ENCODE measurements at regions not wholly inside any gene's neighbourhood (a gene's known extent, or its start where the extent isn't known, plus 50 kb on each side); places are given as distances from the start of the nearest gene placed in this dataset.

DNA sequence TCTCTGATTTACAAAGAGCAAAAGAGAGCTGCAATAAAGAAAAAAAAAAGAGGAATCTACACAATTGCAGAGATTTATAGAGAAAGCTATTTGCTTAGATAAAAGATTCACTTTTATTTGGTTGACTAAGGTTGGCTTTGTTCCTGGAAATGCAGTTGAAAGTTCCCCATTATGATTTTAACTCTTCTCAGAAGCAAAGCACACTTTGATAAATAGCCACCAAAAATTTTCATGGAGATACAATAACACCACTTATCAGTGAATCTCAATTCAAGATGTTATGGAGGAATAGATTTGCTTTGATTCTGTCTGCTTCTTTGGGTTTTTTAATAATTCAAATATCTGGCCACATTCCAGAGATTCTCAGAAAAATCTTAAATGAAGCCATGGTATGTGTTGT is 88.5 kb upstream of the ANO3 start:
- Histone ChIP-seq H4K20me1 (ENCODE audit: insufficient read depth, low read length) (no peaks in the 10 kb centered on the region), H3K4me1 (ENCODE audit: insufficient read depth, low read length, poor library complexity, severe bottlenecking) (no peaks in the 10 kb centered on the region), H3K36me3 (ENCODE audit: insufficient read depth, low read length) (no peaks in the 10 kb centered on the region), H3K27ac (ENCODE audit: low read depth, low read length, poor library complexity, severe bottlenecking) (no peak overlapping the region), H3K4me2 (ENCODE audit: low read length) (no peak overlapping the region), H2AFZ (ENCODE audit: low read length) (no peak overlapping the region), H3K9me3 (ENCODE audit: low read length) (no peaks in the 10 kb centered on the region), H3K4me3 (ENCODE audit: low read depth, low read length, poor library complexity, severe bottlenecking) (no peak overlapping the region), H3K79me2 (ENCODE audit: insufficient read depth, low read depth, low read length) (no peaks in the 10 kb centered on the region), H3K9me2 (ENCODE audit: insufficient read depth, low read length) (no peaks in the 10 kb centered on the region)
- no TSS peak for BruUV-seq (replicated peaks)
- TF ChIP-seq CTCF (conservative IDR thresholded peaks at IDR 0.05; ENCODE audit: low read length) (no peak), EZH2phosphoT487 (IDR thresholded peaks at IDR 0.05; ENCODE audit: borderline replicate concordance, low read depth, low read length) (no peak)
- DNase-seq (ENCODE audit: low spot score): no peak
- CTCF ChIA-PET (ENCODE audit: unreplicated experiment): no interaction called here
- POLR2A ChIA-PET: interaction anchor here (0.6 to 1.2 kb wide), 9 partner anchors 13 to 1655 kb away, joined by 3 to 4 read pairs (median 3); no protein-coding TSS in a partner anchor
- intact Hi-C loops (cut with micrococcal nuclease; ENCODE audit: unreplicated experiment): no loop called here

DNA sequence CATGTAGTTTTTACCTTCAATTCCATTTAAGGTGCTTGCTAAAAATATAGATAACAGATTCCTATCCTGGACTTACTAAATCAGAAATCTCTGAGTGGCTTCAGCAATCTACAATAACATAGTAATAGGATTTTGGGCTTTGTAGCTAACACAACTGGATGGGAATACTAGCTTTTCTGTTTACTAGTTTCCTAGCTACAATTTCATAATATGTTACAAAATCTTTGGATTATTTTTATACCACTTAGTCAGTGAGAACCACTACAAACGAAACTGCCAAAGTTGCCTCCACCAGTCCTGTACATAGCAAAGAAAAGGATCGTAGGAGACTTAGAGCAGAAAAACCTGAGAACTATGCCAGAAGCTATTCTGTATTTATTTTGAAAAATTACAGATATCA is 87.7 kb upstream of the ANO3 start:
- no peaks in the 10 kb centered on the region for H3K9me3 ChIP-seq (ENCODE audit: low read length)
- H3K9me2 ChIP-seq (ENCODE audit: insufficient read depth, low read length): no peaks in the 10 kb centered on the region
- no peak overlapping the region for H3K4me2 ChIP-seq (ENCODE audit: low read length)
- BruUV-seq (replicated peaks): no TSS peak
- H4K20me1 ChIP-seq (ENCODE audit: insufficient read depth, low read length): no peaks in the 10 kb centered on the region
- POLR2A ChIA-PET: interaction anchor here (0.6 to 0.7 kb wide), 2 partner anchors 204 to 673 kb away, joined by 3 read pairs; no protein-coding TSS in a partner anchor
- intact Hi-C loops (cut with micrococcal nuclease; ENCODE audit: unreplicated experiment): no loop called here
- no peaks in the 10 kb centered on the region for H3K79me2 ChIP-seq (ENCODE audit: insufficient read depth, low read depth, low read length)
- TF ChIP-seq CTCF (conservative IDR thresholded peaks at IDR 0.05; ENCODE audit: low read length) (no peak), EZH2phosphoT487 (IDR thresholded peaks at IDR 0.05; ENCODE audit: borderline replicate concordance, low read depth, low read length) (no peak)
- DNase-seq (ENCODE audit: low spot score): no peak
- no peak overlapping the region for H2AFZ ChIP-seq (ENCODE audit: low read length)
- no peaks in the 10 kb centered on the region for H3K4me1 ChIP-seq (ENCODE audit: insufficient read depth, low read length, poor library complexity, severe bottlenecking)
- H3K36me3 ChIP-seq (ENCODE audit: insufficient read depth, low read length): no peaks in the 10 kb centered on the region
- CTCF ChIA-PET (ENCODE audit: unreplicated experiment): no interaction called here
- no peak overlapping the region for H3K27ac ChIP-seq (ENCODE audit: low read depth, low read length, poor library complexity, severe bottlenecking)
- H3K4me3 ChIP-seq (ENCODE audit: low read depth, low read length, poor library complexity, severe bottlenecking): no peak overlapping the region

DNA sequence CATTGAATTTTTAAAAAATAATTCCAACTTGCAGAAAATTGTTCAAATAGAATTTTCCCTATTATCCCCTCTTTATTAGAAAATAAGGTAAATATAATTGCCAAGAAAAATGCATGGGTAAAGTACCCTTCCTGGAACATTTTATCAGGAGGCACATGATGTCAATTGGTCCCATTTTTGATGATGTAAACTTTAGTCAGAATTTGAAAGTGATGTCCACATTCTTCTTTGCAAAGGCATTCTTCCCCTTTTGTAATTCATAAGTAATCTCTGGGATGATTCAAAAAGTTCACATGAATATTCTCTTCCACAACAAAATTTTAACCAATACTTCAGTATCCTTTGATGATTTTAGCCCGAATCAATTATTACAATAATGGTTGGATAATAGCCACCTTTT is 86.9 kb upstream of the ANO3 start:
- Histone ChIP-seq H3K27ac (ENCODE audit: low read depth, low read length, poor library complexity, severe bottlenecking) (no peak overlapping the region), H3K4me2 (ENCODE audit: low read length) (no peak overlapping the region), H4K20me1 (ENCODE audit: insufficient read depth, low read length) (no peaks in the 10 kb centered on the region), H3K9me2 (ENCODE audit: insufficient read depth, low read length) (no peaks in the 10 kb centered on the region), H2AFZ (ENCODE audit: low read length) (no peak overlapping the region), H3K4me3 (ENCODE audit: low read depth, low read length, poor library complexity, severe bottlenecking) (no peak overlapping the region), H3K4me1 (ENCODE audit: insufficient read depth, low read length, poor library complexity, severe bottlenecking) (no peaks in the 10 kb centered on the region), H3K79me2 (ENCODE audit: insufficient read depth, low read depth, low read length) (no peaks in the 10 kb centered on the region), H3K36me3 (ENCODE audit: insufficient read depth, low read length) (no peaks in the 10 kb centered on the region), H3K9me3 (ENCODE audit: low read length) (no peaks in the 10 kb centered on the region)
- ChIA-PET CTCF (ENCODE audit: unreplicated experiment) (no interaction called here), POLR2A (interaction anchor here (0.7 kb wide), 1 partner anchor 349 kb away, joined by 5 read pairs; no protein-coding TSS in a partner anchor)
- TF ChIP-seq CTCF (conservative IDR thresholded peaks at IDR 0.05; ENCODE audit: low read length) (no peak), EZH2phosphoT487 (IDR thresholded peaks at IDR 0.05; ENCODE audit: borderline replicate concordance, low read depth, low read length) (no peak)
- BruUV-seq (replicated peaks): no TSS peak
- intact Hi-C loops (cut with micrococcal nuclease; ENCODE audit: unreplicated experiment): no loop called here
- DNase-seq (ENCODE audit: low spot score): no peak
